ENCODE measurements at regions not wholly inside any gene's neighbourhood (a gene's known extent, or its start where the extent isn't known, plus 50 kb on each side); places are given as distances from the start of the nearest gene placed in this dataset.

DNA sequence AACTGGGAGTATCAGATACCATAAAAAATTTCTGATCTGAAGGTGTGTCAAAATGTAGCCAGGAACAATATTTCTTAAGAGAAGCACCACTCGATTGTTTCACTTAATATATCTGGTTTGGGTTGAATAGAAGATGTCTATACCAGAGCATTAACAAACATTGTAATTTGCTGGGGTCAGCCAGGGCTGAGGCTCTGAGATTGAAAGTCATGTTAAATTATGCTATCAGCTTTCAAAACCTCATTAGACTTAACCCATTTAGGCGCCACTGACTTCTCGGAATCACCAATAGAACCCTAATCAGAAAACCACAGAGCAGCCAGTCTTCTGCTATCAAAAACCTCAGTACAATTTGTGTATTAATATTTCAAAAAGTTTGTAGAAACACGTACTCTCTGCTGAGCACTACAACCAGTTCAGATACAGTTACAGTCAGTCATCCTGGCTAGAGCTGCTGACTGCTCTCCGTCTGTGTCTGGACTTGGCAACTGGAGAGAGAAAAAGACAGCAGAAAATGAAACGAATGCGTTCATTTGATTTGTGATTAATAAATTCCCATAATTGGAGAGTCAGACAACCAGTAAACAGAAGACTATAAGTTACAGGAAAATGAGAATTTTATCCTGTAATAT lies 848.6 kb upstream of the PABPC4L start:
- H3K4me3 ChIP-seq: no peak overlapping the region
- no peaks in the 10 kb centered on the region for H3K27me3 ChIP-seq
- 68% methylated on average over 7 of the region's 7 CpGs for WGBS
- DNase-seq (ENCODE audit: extremely low spot score): no peak
- no peak overlapping the region for H3K27ac ChIP-seq (replicated peaks in 1 of 4)
- intact Hi-C loops (cut with DNase I): no loop called here
- no peaks in the 10 kb centered on the region for H3K9me3 ChIP-seq
- no peak for TF ChIP-seq POLR2AphosphoS5 (IDR thresholded peaks at IDR 0.05)
- no peak for TF ChIP-seq POLR2A (IDR thresholded peaks at IDR 0.05; ENCODE audit: low read depth)
- no peak for TF ChIP-seq EP300 (IDR thresholded peaks at IDR 0.05)
- no peak for TF ChIP-seq CTCF (IDR thresholded peaks at IDR 0.05)
- no peaks in the 10 kb centered on the region for H3K4me1 ChIP-seq
- no peaks in the 10 kb centered on the region for H3K36me3 ChIP-seq

- intact Hi-C loops (cut with DNase I): no loop called here
- DNase-seq (ENCODE audit: extremely low spot score): no peak
- Histone ChIP-seq H3K9me3 (no peaks in the 10 kb centered on the region), H3K36me3 (no peaks in the 10 kb centered on the region), H3K4me3 (no peak overlapping the region), H3K27ac (replicated peaks in 1 of 4) (no peak overlapping the region), H3K4me1 (no peaks in the 10 kb centered on the region), H3K27me3 (no peaks in the 10 kb centered on the region)
- TF ChIP-seq POLR2A (IDR thresholded peaks at IDR 0.05; ENCODE audit: low read depth) (no peak), CTCF (IDR thresholded peaks at IDR 0.05) (no peak), EP300 (IDR thresholded peaks at IDR 0.05) (no peak), POLR2AphosphoS5 (IDR thresholded peaks at IDR 0.05) (no peak)
- WGBS: 90% methylated on average over 1 of the region's 1 CpG
Observed at GRCh38 chr4:135032670-135033069, 831.1 kb upstream of the PABPC4L start.

DNA sequence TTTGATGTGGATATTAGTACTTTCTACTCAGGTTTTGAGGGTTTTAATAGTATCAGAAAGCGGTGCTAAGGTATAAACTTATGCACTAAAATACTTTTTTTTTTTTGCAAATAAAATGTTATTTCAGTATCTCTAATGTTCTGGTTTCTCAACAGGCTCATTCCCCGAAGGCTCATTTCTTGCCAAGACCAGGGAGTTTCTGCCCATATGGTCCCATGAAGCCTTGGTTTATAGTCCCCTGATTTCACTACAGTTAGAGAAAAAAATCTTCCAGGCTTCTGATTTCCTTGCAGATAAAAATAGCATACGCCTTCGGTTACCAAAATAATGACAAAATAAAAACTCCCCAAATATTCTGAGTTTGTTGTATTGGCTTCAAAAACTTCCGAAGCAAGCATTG lies 814.2 kb upstream of the PABPC4L start:
- H3K27me3 ChIP-seq: no peaks in the 10 kb centered on the region
- no peaks in the 10 kb centered on the region for H3K4me1 ChIP-seq
- intact Hi-C loops (cut with DNase I): no loop called here
- no peak overlapping the region for H3K4me3 ChIP-seq
- no peak overlapping the region for H3K27ac ChIP-seq (replicated peaks in 1 of 4)
- no peaks in the 10 kb centered on the region for H3K36me3 ChIP-seq
- H3K9me3 ChIP-seq: no peaks in the 10 kb centered on the region
- DNase-seq (ENCODE audit: extremely low spot score): no peak
- TF ChIP-seq CTCF (IDR thresholded peaks at IDR 0.05) (no peak), POLR2A (IDR thresholded peaks at IDR 0.05; ENCODE audit: low read depth) (no peak), POLR2AphosphoS5 (IDR thresholded peaks at IDR 0.05) (no peak), EP300 (IDR thresholded peaks at IDR 0.05) (no peak)
- 68% methylated on average over 5 of the region's 5 CpGs for WGBS

DNA sequence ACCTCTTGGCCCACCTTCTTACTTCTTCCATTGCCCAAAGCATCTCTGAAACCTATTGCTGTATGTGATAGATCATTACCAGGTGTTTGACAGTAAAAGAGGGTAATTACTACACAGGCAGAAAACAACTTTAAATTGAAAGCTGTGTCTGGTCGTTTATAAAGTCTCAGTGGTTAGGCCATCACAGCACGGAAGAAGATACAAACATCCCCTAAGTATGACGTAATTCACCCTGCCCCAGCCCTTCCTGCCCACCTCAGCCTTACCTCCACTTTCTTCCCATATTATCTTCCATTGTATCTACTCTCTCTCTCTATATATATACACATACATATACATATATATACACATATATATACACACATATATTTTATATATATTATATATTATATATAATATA lies 805.8 kb upstream of the PABPC4L start:
- no peak overlapping the region for H3K4me3 ChIP-seq
- H3K36me3 ChIP-seq: no peaks in the 10 kb centered on the region
- TF ChIP-seq POLR2A (IDR thresholded peaks at IDR 0.05; ENCODE audit: low read depth): no peak
- TF ChIP-seq POLR2AphosphoS5 (IDR thresholded peaks at IDR 0.05): no peak
- intact Hi-C loops (cut with DNase I): no loop called here
- no peaks in the 10 kb centered on the region for H3K9me3 ChIP-seq
- H3K4me1 ChIP-seq: no peaks in the 10 kb centered on the region
- DNase-seq (ENCODE audit: extremely low spot score): no peak
- H3K27ac ChIP-seq (replicated peaks in 1 of 4): no peak overlapping the region
- H3K27me3 ChIP-seq: no peaks in the 10 kb centered on the region
- WGBS: 83% methylated on average over 3 of the region's 3 CpGs

GRCh38 chr4:134999169-134999568 lies 797.6 kb upstream of the PABPC4L start:
- H3K27ac ChIP-seq (replicated peaks in 1 of 4): no peak overlapping the region
- 72% methylated on average over 2 of the region's 2 CpGs for WGBS
- TF ChIP-seq POLR2AphosphoS5 (IDR thresholded peaks at IDR 0.05) (no peak), POLR2A (IDR thresholded peaks at IDR 0.05; ENCODE audit: low read depth) (no peak), EP300 (IDR thresholded peaks at IDR 0.05) (no peak), CTCF (IDR thresholded peaks at IDR 0.05) (no peak)
- H3K9me3 ChIP-seq: no peaks in the 10 kb centered on the region
- DNase-seq (ENCODE audit: extremely low spot score): no peak
- no peaks in the 10 kb centered on the region for H3K36me3 ChIP-seq
- H3K4me1 ChIP-seq: no peaks in the 10 kb centered on the region
- no peak overlapping the region for H3K4me3 ChIP-seq
- no peaks in the 10 kb centered on the region for H3K27me3 ChIP-seq
- intact Hi-C loops (cut with DNase I): no loop called here
